Uterus (tissue), 3 donors: ENCODE measurements at regions not wholly inside any gene's neighbourhood (a gene's known extent, or its start where the extent isn't known, plus 50 kb on each side); places are given as distances from the start of the nearest gene placed in this dataset.

Experiments used
- DNase-seq, 2 donors: peaks; one replicate each; pipeline ENCODE4 v3.0.0-alpha.2; 2019 to 2020
- H3K27ac ChIP-seq, 2 donors: fragments of 200-600 bp; sonication (generic); 1 replicate in 1 of 2; 2 replicates in 1 of 2; pipeline ENCODE4 v1.5.1; 2016 to 2018
- H3K27me3 ChIP-seq, 2 donors: fragments of 200-600 bp; sonication (generic); one replicate each; pipeline ENCODE4 v1.5.1; 2018 to 2019; ENCODE audit warnings: control low read depth in 1 of 2
- H3K36me3 ChIP-seq, 2 donors: fragments of 200-600 bp; sonication (generic); one replicate each; pipeline ENCODE4 v1.5.1; 2019; ENCODE audit warnings: control low read depth in 1 of 2
- H3K4me1 ChIP-seq, 2 donors: fragments of 200-600 bp; sonication (generic); one replicate each; pipeline ENCODE4 v1.5.1; 2018 to 2019; ENCODE audit warnings: control low read depth in 1 of 2
- H3K4me3 ChIP-seq, 2 donors: fragments of 200-600 bp; sonication (generic); 1 replicate in 1 of 2; 2 replicates in 1 of 2; pipeline ENCODE4 v1.5.1; 2018 to 2019; ENCODE audit warnings: mild to moderate bottlenecking in 1 of 2
- H3K9me3 ChIP-seq, 2 donors: fragments of 200-600 bp; sonication (generic); one replicate each; pipeline ENCODE4 v1.5.1; 2019; ENCODE audit warnings: control low read depth in 1 of 2
- CTCF ChIP-seq, 4 experiments: fragments of 200-600 bp in 2 of 4; fragments of 450-650 bp in 2 of 4; sonication (generic) in 2 of 4; IDR thresholded peaks; one replicate each; pipeline ENCODE4 v1.5.1; 2016 to 2019; ENCODE audit warnings: antibody characterized with exemption in 4 of 4, mild to moderate bottlenecking in 2 of 4, moderate library complexity in 1 of 4
- POLR2A ChIP-seq, 2 donors: fragments of 450-650 bp; IDR thresholded peaks; one replicate each; pipeline ENCODE4 v1.6.1; 2016; ENCODE audit warnings: antibody characterized with exemption in 2 of 2, mild to moderate bottlenecking in 1 of 2, moderate library complexity in 1 of 2
- intact Hi-C: fragments of 100-400 bp; cut with DNase I; formaldehyde crosslinking; loops from one replicate; pipeline ENCODE4 v1.15.1; 2023; ENCODE audit warnings: low total_unique reads
- donor health status: DM: yes; HTN: yes; CAD: no.

- H3K27ac ChIP-seq = no peak overlapping the region
- H3K9me3 ChIP-seq = no peaks in the 10 kb centered on the region
- H3K27me3 ChIP-seq = no peaks in the 10 kb centered on the region
- DNase-seq = no peak
- intact Hi-C loops = no loop called here
- no peak overlapping the region for H3K4me3 ChIP-seq
- TF ChIP-seq CTCF (IDR thresholded peaks at IDR 0.05) (no peak), POLR2A (IDR thresholded peaks at IDR 0.05) (no peak)
- H3K36me3 ChIP-seq = no peaks in the 10 kb centered on the region
- H3K4me1 ChIP-seq = no peaks in the 10 kb centered on the region
Observed at GRCh38 chr6:163793011-163793983, 378.8 kb downstream of the QKI start.

- H3K4me1 ChIP-seq = no peaks in the 10 kb centered on the region
- no peaks in the 10 kb centered on the region for H3K36me3 ChIP-seq
- no peak overlapping the region for H3K4me3 ChIP-seq
- H3K9me3 ChIP-seq = no peaks in the 10 kb centered on the region
- DNase-seq = no peak
- TF ChIP-seq CTCF (IDR thresholded peaks at IDR 0.05) (no peak), POLR2A (IDR thresholded peaks at IDR 0.05) (no peak)
- H3K27me3 ChIP-seq = no peaks in the 10 kb centered on the region
- intact Hi-C loops = no loop called here
- no peak overlapping the region for H3K27ac ChIP-seq
Observed at GRCh38 chr6:163790266-163790840, 375.8 kb downstream of the QKI start.

- Histone ChIP-seq H3K27me3 (no peaks in the 10 kb centered on the region), H3K9me3 (no peaks in the 10 kb centered on the region), H3K27ac (no peak overlapping the region), H3K36me3 (no peaks in the 10 kb centered on the region), H3K4me1 (no peaks in the 10 kb centered on the region), H3K4me3 (no peak overlapping the region)
- TF ChIP-seq CTCF (IDR thresholded peaks at IDR 0.05) (no peak), POLR2A (IDR thresholded peaks at IDR 0.05) (no peak)
- intact Hi-C loops = no loop called here
- no peak for DNase-seq
Observed at GRCh38 chr6:163789199-163789810, 374.8 kb downstream of the QKI start.

- Histone ChIP-seq H3K9me3 (no peaks in the 10 kb centered on the region), H3K27ac (no peak overlapping the region), H3K27me3 (no peaks in the 10 kb centered on the region), H3K4me3 (no peak overlapping the region), H3K36me3 (no peaks in the 10 kb centered on the region), H3K4me1 (no peaks in the 10 kb centered on the region)
- no peak for TF ChIP-seq POLR2A (IDR thresholded peaks at IDR 0.05)
- TF ChIP-seq CTCF (IDR thresholded peaks at IDR 0.05) = no peak
- no peak for DNase-seq
- intact Hi-C loops = no loop called here
Observed at GRCh38 chr6:163786995-163787671, 372.6 kb downstream of the QKI start.
